ENCODE measurements at regions not wholly inside any gene's neighbourhood (a gene's known extent, or its start where the extent isn't known, plus 50 kb on each side); places are given as distances from the start of the nearest gene placed in this dataset.

DNA sequence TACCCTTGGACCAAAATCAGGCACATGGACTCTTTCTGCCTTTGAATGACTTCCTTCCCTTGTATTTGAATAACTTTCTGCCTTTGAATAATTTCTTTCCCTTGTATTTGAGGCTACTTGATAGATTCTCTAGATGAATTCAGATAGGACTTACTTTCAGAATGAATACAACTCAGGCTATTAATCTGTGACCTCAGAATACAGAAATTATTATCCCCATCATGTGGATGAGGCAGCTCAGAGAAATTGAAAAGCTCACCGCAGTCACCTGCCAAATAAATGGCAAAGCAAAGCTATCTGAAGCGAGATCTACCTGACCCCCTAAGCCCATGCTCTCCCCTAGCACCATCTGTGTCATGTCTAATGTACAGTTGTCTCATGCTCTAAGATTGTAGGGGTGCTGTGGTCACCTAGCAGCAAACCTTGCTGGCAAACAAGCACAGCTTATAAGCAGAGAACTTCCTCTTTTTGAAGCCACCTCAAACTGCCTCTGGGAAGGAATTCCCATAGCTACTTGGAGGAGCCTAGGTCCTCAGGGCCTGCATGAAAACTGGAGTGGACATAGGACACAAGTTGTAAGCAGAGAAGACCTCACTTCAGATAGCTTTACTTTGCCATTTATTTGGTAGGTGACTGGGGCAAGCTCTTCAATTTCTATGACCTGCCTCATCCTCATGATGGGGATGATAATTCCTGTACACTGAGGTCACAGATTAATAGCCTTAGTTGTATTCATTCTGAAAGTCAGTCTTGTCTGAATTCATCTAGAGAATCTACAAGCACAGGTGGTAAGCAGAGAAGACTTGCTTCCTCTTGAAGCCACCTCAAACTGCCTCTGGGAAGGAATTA, 66.1 kb downstream of the FASLG start:
- TF ChIP-seq, protein P1, sequence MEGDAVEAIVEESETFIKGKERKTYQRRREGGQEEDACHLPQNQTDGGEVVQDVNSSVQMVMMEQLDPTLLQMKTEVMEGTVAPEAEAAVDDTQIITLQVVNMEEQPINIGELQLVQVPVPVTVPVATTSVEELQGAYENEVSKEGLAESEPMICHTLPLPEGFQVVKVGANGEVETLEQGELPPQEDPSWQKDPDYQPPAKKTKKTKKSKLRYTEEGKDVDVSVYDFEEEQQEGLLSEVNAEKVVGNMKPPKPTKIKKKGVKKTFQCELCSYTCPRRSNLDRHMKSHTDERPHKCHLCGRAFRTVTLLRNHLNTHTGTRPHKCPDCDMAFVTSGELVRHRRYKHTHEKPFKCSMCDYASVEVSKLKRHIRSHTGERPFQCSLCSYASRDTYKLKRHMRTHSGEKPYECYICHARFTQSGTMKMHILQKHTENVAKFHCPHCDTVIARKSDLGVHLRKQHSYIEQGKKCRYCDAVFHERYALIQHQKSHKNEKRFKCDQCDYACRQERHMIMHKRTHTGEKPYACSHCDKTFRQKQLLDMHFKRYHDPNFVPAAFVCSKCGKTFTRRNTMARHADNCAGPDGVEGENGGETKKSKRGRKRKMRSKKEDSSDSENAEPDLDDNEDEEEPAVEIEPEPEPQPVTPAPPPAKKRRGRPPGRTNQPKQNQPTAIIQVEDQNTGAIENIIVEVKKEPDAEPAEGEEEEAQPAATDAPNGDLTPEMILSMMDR (IDR thresholded peaks at IDR 0.05): no peak
- TF ChIP-seq POLR2A (IDR thresholded peaks at IDR 0.05): no peak
